ENCODE measurements at regions not wholly inside any gene's neighbourhood (a gene's known extent, or its start where the extent isn't known, plus 50 kb on each side); places are given as distances from the start of the nearest gene placed in this dataset.

DNA sequence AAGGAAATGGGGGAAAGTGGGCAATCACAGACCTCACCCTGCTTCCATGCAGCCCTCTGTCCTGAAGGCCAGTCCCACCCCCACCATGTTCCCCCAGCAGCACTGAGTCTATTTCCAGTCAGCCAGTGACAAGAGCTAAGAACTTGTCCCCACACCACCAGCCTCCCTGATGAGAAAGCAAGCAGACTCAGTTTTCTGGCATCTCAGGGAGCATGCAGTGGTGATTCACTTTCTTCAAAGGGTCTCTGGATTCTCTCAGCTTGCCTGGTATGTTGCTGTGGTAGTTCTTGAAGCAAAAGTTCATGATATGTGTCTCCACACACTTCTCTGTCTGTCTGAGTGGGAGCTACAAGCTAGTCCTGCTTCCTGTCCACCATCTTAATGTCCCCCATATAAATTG is 799.9 kb upstream of the TYRP1 start:
- DNase-seq = no peak

DNA sequence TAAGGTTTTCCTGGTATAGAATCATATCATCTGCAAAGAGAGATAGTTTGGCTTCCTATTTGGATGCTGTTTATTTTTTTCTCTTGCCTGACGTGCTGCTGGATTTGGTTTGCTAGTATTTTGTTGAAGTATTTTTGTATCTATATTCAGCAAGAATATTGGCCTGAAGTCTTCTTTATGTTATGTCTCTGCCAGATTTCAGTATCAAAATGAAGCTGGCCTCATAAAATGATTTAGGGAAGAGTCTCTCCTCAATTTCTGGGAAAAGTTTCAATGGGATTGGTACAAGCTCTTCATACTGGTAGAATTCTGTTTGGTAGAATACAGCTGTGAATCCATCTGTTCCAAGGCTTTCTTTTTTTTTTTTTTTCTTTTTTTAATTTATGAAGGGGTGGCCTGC is 799.0 kb upstream of the TYRP1 start:
- DNase-seq = no peak

DNA sequence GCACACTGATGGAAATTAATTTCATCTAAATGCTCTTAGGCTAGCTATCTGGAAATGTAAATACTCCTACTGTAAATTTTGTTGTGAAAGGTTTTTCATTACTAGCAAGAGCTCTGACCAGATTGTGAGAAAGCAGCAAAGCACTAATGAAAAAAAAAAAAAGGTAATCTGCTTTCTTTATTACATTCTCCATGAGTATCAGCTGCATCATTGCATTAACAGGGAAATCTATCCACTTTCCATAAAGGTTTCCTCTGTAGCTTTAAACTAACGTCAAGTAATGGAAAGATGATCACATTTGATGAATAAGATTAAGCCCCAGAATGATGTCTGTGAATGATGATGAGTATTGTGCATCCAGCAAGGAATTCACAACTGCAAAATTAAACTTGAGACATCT is 790.6 kb upstream of the TYRP1 start:
- no peak for DNase-seq

GRCh38 chr9:11915699-11916098 is 777.5 kb upstream of the TYRP1 start:
- no peak for DNase-seq

GRCh38 chr9:11928871-11929321 is 764.3 kb upstream of the TYRP1 start:
- DNase-seq = no peak

DNA sequence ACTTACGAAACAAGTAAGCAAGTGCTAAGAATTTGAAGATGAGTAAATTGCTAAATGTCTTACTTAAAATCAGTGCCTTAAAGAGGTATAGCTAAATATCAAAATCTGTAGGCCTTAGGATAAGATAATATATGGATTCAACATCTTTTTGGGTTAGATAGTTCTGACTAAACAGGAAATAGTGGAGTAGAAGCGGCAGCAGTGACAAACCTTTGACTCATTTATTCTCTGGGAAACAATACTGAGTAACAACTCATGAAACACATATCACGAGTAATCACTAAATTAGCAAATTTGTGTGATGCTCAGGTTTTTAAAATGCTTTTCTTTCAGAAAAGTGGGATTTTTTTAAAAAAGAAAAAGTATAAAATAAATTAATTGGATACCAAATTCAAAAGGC is 762.1 kb upstream of the TYRP1 start:
- no peak for DNase-seq

- no peak for DNase-seq
Observed at GRCh38 chr9:11931751-11932150, 761.4 kb upstream of the TYRP1 start.

DNA sequence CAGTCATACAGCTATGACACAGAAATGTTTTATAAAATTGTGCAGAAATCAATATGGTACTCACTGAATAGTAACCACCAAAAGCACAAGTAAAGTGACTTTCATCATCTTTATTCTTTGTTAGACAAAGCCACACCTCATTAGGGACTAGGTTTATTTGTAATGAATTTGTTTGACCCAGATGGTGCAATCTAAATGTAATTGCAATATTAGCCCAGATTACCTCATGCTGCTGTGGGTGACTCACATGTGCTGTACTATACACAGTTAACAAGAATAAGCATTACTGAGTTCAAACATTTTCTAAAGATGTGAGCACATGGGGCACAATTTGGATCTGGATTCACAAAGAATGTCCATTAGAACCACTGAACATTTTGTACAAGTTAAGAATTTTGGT is 759.3 kb upstream of the TYRP1 start:
- DNase-seq = no peak

GRCh38 chr9:11946531-11946930 is 746.7 kb upstream of the TYRP1 start:
- DNase-seq = no peak

- no peak for DNase-seq
Observed at GRCh38 chr9:11962327-11962726, 730.9 kb upstream of the TYRP1 start.

GRCh38 chr9:11966786-11967185 is 726.4 kb upstream of the TYRP1 start:
- no peak for DNase-seq

GRCh38 chr9:11968631-11969030 is 724.6 kb upstream of the TYRP1 start:
- no peak for DNase-seq

- no peak for DNase-seq
Observed at GRCh38 chr9:11973011-11973410, 720.2 kb upstream of the TYRP1 start.

- no peak for DNase-seq
Observed at GRCh38 chr9:11973511-11973910, 719.7 kb upstream of the TYRP1 start.

DNA sequence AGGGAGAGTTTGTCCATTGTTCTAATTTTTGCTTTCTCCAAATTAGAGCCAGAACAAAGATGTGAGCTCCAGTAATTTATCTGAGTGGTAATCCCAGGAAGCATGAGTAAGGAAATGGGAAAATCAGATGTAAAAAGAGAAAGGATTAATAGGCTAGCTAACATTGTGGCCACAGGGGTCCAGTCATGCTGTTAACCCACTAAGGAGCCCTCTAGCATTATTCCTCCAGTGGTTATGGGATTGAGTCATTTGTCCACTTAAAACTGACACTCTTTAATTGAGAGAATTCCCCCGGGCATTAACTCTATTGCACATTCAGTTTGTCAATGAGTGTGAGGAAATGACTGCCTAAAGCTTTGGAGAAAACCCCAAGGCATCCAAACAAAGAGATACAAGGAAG is 700.3 kb upstream of the TYRP1 start:
- DNase-seq = no peak

DNA sequence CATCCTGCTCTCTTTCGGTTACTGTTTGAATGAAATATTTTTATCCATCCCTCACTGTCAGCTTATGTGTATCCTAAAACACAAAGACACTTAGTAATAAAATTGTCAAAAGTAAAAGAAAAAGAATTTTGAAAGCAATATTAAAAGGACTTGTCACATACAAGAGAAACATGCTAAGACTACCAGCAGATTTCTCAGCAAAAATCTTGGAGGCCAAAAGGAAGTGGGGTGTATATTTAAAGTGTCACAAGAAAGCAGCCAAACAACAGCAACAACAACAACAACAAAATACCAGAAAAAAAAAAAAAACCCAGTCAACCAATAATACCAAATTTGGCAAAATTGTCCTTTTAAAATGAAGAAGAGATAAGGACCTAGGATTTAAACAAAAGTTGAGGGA is 678.7 kb upstream of the TYRP1 start:
- DNase-seq = no peak

DNA sequence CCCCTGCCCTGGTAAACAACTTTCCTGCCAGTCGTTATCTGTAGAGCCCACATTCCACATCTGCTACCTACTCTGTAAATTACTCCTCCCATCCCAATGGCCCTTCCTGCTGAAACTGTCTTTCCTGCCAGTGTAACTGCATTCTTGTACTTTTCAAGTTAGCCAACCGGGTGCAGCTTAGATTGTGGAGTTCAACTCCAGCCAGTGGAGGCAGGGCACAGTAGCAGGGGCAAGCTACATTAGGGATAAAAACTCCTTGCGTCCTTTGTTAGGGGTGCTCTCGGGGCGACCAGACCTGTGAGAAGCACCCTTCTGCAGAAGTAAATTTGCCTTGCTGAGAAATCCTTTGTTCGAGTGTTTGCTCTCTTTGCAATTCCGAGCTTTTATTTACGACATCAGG is 639.0 kb upstream of the TYRP1 start:
- no peak for DNase-seq

GRCh38 chr9:12056874-12057273 is 636.3 kb upstream of the TYRP1 start:
- DNase-seq = no peak

DNA sequence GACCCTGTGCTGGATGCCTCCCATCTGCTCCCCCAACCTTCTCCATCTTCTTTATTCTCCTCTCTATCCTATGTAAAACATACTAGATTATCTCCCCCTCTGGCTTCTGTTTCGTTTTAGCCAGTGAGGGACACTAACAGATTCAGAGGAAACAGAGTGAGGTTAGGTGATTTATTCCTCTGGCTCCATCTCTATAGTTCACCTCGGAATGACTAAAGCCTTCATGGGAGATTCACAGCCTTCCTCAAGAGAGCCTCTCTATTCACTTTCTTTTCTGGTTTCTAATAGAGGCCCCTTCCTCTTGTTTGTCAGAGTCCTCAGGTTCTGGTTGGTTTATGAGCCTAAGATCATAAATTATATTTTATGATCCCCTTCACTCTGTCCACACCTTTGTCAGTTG is 633.1 kb upstream of the TYRP1 start:
- DNase-seq = no peak

DNA sequence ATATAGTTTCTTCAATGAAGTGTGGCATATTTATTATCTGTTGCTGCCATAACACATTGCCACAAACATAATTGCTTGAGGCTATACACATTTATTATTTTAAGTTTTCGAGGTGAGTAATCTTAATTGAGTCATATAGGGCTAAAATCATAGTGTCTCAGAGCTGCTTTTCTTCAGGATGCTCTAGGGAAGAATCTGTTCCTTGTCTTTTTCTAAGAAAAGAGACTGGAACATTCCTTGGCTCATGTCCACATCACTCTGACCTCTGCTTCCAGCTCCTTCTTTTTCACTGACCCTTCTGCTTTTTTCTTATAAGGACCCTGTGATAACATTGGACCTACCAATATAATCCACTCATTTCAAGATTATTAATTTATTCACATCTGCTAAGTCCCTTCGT is 632.4 kb upstream of the TYRP1 start:
- no peak for DNase-seq

DNA sequence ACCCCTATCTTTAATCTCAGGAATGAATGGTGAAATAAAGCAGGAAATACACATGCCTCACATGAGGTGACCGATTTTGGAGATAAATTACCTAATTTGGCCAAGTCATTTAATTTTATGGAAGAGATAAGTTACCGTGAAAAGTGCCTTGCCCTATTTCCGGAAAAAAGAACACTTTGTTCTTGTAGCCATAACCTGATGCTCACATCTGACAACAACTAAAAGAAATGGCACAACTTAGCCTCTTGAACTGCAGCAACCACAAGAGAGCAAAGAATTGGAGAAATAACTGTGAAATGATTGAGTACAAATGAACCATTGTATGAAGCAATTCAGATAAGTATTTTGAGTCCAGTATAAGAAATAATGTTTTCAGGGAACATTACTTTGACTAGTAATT is 628.1 kb upstream of the TYRP1 start:
- no peak for DNase-seq

DNA sequence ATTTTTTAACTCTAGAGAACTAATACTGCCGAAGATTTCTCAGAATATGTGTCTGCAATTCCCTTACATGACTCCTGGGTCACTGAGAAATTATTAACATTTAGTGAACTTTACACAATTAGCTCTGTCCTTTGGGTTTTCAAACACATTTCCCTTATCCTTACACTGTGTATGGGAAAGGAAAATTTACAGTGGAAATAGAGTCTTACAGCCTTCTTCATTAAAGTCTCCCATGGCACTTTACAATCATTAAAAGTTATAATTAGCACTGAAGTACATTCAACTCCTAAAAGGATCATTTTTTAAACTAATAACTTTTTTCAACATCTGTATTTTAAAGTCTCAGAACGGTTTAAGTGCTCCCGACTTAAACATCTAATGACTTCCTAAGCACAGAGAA is 627.5 kb upstream of the TYRP1 start:
- no peak for DNase-seq

GRCh38 chr9:12066455-12067035 is 626.6 kb upstream of the TYRP1 start:
- DNase-seq = no peak

- no peak for DNase-seq
Observed at GRCh38 chr9:12069366-12069765, 623.8 kb upstream of the TYRP1 start.

Measured in anterior cingulate cortex (tissue), 58 donors.